HG02970 (cell line): ENCODE measurements at regions not wholly inside any gene's neighbourhood (a gene's known extent, or its start where the extent isn't known, plus 50 kb on each side); places are given as distances from the start of the nearest gene placed in this dataset.

Experiments
- ATAC-seq: cut with Tn5 transposase; IDR thresholded peaks from one replicate; pipeline ENCODE4 v1.9.1; 2021; ENCODE audit warnings: mild to moderate bottlenecking, moderate library complexity, moderate number of reproducible peaks; ENCODE audit not compliant: unreplicated experiment, low FRiP score

DNA sequence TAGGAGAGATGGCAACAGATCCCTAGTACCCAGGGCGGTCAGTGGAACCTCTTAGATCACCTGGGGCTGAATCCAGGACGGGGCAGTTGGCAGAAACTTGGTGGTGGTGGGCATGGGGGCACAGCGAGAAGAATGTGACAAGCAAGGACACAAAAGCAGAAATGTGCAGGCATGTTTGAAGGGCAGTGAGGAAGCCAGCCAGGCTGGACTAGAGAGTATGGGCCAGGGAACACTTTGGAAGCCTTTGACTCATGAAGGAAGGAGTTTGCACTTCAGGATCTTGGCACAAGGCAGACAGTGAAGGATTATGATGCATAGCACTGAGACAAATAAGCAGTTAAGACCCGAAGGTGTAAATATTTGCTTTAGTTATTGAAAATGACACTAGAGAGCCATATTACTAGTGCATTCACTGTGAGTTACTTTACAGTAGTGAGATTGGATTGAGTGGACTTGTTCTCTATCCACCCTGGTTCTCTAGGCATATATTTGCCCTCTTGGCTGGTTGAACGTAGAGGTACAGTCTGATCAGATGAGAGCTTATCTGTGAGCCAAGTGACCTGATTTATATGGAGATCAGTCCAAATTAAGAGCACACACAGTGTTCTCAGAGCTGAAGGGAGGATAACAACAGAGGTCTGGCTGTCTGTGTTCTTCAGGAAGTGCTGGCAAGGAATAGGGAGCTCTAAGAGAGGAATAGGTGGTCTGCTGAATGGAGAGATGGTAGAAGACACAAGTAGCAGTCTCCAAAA lies 210.4 kb downstream of the SNX19 start:
- no peak for ATAC-seq

- ATAC-seq = no peak
These were observed 209.7 kb downstream of the SNX19 start for GRCh38 chr11:130706572-130706971.

DNA sequence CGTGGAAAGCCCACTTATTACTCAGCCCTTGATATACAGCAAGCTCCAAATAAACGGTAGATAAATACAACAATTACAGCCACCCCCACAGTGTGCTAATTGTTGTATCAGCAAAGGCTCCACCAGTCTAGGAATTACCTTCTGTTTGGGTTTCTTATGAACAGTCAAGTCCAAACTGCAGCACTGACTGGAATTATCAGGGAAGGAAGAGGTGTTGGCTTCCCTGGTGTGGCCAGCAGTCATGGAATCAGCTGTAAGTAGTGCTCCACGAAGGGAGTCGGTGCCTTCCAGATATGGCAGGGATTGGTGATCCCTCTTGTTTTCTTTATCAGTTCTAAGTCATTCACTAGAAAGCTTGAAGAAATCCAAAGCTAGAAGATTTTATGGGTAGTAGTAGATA lies 209.1 kb downstream of the SNX19 start:
- ATAC-seq = no peak

GRCh38 chr11:130709531-130709930 lies 206.7 kb downstream of the SNX19 start:
- no peak for ATAC-seq

DNA sequence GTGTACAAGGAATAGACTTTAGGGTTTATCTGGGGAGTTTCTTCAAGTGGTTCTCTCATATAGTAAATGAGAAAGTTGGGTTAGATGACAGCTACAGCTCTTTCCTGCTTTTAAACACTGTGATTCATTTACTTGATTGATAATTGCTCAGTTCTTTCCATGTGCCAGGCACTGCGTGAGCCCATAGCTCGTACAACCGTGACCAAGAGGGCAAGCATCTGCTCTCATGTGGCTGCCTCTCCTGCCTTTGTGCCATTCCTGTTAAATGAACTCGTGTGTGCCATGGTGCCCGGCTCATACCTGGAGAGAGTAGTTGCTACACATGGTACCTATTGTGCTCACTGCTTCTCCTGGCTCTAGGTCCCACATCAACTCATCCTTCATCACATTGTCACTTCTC lies 206.3 kb downstream of the SNX19 start:
- ATAC-seq = no peak

DNA sequence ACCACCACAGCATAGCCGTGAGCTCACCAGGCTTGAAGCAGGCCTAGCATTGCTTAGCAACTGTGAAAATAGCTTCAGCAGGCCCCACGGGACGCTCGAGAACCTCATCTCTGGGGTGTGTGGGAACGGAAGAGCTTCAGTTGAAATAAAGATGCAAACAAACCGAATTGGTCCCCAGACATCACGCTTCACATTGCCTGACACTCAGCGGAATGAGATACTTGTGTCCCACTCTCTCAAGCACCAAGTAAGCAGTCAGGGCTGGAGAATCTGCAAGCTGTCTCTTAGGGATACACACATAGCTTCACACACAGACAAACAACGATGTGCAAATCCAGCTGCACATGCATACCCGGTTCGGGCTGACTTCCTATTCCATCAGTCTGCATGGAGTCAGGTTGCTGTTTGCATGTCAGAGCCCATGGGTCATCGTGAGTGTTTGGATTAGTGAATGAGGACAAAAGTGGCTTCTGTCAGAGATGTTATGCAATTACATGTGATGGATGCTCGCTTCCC lies 205.7 kb downstream of the SNX19 start:
- no peak for ATAC-seq

DNA sequence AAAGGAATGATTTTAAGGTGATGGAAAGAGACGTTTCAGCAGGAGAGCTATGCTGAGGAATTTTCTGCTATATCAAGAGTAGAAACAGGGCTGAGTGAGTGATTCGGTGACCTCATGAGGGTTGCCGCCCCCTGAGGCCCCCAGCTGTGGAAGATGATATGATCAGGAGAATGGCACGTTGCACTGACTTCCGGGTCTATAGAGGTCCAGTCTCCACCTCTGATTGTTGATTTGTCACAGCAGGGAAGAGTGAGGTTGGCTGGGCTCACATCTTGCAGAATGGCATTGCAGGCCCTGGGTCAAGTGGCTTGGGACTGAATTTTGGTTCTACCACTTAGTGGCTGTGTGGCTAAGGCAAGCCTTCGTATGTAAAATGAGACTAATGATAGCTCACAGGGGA lies 205.1 kb downstream of the SNX19 start:
- ATAC-seq = no peak

GRCh38 chr11:130712480-130712879 lies 203.8 kb downstream of the SNX19 start:
- ATAC-seq = no peak

- no peak for ATAC-seq
These were observed 201.0 kb downstream of the SNX19 start for GRCh38 chr11:130715085-130715876.

GRCh38 chr11:130715877-130716220 lies 200.4 kb downstream of the SNX19 start:
- no peak for ATAC-seq

- no peak for ATAC-seq
These were observed 198.2 kb downstream of the SNX19 start for GRCh38 chr11:130718120-130718519.

DNA sequence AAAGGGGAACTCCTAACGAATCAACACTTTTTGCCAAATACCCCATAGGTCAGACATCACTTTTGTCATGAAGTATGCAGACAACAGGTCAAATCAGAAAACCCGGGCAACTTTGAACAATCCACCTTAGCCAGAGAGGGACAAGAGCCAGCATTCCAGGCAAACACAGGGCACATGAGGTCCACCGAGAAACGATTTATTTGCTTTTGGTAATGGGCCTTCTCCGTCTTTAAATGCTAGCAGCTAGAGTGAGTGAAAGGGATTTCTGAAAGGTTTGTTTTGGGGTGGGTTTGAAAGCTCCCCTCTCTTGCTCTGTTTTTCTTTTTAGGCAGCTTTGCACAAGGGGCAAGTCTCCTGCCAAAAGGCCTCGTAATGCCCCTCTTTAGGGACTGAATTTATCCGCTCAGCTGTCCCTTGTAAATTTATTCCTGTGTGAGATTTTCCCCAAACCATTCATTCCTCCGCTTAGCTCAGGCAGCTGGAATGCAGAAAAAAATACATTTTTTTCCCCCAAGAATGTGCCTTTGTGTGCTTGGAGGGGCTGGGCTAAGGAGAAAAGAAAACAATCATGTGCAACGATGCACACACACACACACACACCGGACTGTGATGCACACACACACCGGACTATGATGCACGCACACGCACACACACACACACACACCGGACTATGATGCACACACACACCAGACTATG lies 196.9 kb downstream of the SNX19 start:
- no peak for ATAC-seq

GRCh38 chr11:130720232-130721022 lies 195.9 kb downstream of the SNX19 start:
- ATAC-seq = no peak

DNA sequence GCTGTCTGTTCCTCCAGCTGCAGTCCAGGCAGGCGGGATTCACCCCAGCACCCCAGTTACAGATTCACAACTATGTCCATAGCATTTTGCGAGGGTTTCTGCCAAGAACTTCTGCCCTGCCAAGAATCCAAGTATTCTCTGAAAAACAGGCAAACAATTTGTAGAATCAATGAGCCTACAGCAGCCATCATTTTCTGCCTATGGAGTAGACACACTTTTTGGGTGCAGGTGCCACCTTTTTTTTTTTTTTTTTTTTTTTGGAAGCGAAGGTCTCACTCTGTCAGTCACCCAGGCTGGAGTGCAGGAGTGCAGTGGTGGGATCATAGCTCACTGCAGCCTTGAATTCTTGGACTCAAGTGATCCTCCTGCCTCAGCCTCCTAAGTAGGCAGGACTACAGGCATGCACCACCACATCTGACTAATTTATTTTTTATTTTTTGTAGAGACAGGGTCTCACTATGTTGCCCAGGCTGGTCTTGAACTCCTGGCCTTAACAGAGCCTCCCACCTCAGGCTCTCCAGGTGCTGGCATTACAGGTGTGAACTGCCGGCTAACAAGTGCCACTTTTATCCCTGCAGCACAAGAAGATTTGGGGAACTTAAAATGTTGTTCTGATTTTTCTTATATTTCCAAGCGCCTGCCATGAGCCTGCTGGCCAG lies 195.1 kb downstream of the SNX19 start:
- ATAC-seq = no peak

DNA sequence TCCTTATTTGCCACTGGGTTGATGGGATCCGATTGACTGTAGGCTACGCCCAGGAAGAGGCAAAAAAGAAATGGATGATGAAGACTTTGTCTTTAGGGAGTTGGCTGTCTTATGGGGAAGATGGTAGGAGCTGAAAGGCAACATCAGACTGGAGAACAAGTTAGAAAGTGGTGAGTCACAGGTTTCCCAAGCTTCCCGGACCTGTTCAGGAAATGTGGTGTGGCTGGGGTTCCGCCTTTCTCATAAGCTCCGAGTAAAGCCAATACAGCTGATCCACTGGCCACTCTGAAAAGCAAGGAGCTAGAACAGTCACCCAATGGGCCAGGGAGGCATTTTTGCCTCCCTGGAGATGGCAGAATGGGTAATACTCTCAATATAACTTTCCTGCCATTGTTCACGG lies 194.5 kb downstream of the SNX19 start:
- ATAC-seq = no peak

GRCh38 chr11:130722401-130722800 lies 193.9 kb downstream of the SNX19 start:
- no peak for ATAC-seq

DNA sequence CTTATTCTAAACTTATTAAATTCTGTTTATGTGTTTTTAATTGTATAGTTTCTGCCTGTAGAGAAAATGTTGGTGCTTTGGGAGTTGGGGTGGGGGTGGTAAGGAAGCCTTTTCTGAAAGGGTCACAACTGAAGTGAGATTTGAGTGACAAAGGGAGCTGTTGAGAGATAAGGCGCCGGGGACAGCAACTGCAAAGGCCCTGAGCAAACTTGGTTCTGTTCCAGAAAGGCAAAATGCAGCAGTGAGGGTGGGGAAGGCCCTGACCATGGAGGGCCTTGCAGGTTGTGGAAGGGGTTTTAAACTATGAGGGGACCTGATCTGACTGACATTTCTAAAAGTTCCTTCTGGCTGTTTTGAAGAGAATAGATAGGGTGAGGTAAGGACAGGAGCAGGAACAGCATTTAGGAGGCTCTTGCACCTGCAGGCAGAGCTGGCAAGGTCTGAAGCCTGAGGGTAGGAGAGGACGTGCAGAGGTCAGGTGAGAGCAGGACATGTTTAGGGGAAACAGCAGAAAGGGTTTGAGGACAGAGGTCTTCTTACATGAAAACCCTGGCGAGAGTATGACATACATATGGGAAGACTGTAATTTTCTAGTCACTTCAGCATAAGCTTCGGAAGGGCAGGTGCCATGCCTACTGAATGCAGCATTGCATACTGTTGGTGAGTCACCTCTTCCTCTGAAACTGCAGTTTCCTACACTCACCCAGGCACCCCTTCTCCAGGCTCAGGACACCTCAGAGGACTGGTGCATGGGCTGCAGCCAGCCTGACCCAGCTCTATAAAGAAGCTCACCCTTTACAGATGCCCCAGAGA lies 190.7 kb downstream of the SNX19 start:
- ATAC-seq = no peak

DNA sequence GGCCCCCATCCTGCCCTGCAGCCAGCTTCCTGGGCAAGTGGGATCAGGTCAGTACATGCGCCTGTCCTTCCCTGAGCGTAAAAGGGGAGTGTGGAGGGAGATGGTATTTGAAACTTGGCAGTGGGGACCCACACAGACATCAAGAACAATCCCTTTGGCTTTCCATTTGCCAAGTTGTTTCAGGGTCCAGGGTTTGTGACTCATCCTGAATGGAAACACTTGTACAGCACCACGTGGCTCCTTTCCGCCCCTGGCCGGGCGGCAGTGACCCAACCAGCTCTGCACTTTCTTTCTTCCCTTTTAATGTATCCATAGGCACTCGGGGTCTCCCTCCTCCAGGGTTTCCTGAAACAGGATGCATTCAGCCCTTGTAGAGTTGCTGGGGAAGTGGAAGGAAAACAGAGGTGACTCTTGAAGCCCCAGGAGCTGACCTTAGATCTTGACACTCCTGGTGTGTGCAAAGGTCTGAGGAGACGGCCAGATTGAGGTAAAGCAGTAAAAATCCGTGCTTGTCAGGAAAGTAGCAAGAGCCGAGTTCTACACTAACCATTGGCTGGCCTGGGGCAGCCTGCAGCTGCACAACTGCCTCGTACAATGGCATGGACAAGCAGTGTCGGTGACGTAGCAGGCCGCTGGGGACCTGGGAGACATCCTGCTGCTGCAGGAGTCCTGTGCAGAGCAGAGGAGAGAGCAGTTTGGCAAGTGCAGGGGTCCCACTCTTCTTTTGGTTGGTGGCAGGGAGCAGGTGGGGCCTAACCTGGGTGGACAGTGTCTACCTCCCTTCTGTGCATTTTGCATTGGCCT lies 189.8 kb downstream of the SNX19 start:
- ATAC-seq = no peak
